ENCODE measurements at regions not wholly inside any gene's neighbourhood (a gene's known extent, or its start where the extent isn't known, plus 50 kb on each side); places are given as distances from the start of the nearest gene placed in this dataset.

- H2AFZ ChIP-seq (ENCODE audit: insufficient read depth, low read depth, low read length, poor library complexity, severe bottlenecking), result no peak overlapping the region
- no peak for TF ChIP-seq CTCF (IDR thresholded peaks at IDR 0.05)
- H4K20me1 ChIP-seq (ENCODE audit: insufficient read depth, low read length), result no peaks in the 10 kb centered on the region
- H3K27me3 Mint-ChIP-seq (ENCODE audit: low read depth in 3 of 3), result peaks cover 0 to 1% (median 0%) of the 10 kb centered on the region in 3 donors
- no peaks in the 10 kb centered on the region for H3K4me1 Mint-ChIP-seq
- H3K9me3 Mint-ChIP-seq, result no peaks in the 10 kb centered on the region
- H3K79me2 ChIP-seq (ENCODE audit: insufficient read depth, low read length), result no peaks in the 10 kb centered on the region
- no peak for DNase-seq
- H3K36me3 ChIP-seq (replicated peaks in 1 of 2; ENCODE audit: control insufficient read depth in 1 of 2, insufficient read depth in 2 of 2, low read length in 2 of 2), result no peaks in the 10 kb centered on the region
- no peak overlapping the region for H3K4me2 ChIP-seq (replicated peaks; ENCODE audit: extremely low read depth, low read length, poor library complexity, severe bottlenecking)
- H3K27me3 ChIP-seq (ENCODE audit: control insufficient read depth in 2 of 2, insufficient read depth in 2 of 2, low read length in 2 of 2), result no peaks in the 10 kb centered on the region
- H3K9ac ChIP-seq (ENCODE audit: insufficient read depth, low read length, poor library complexity, severe bottlenecking), result no peak overlapping the region
- 91% methylated on average over 2 of the region's 2 CpGs for WGBS (ENCODE audit: insufficient coverage)
- H3K36me3 Mint-ChIP-seq, result no peaks in the 10 kb centered on the region
- H3K27ac ChIP-seq (ENCODE audit: low read depth in 1 of 2, low read length in 2 of 2), result no peak overlapping the region
- no peak overlapping the region for H3K4me3 Mint-ChIP-seq
- H3K27ac Mint-ChIP-seq, result no peak overlapping the region
- H3K4me3 ChIP-seq (replicated peaks in 1 of 3; ENCODE audit: low read depth in 2 of 3, low read length in 3 of 3), result no peak overlapping the region
- H3K9me3 ChIP-seq (replicated peaks in 1 of 2; ENCODE audit: control insufficient read depth in 1 of 2, insufficient read depth in 1 of 2, low read length in 2 of 2), result no peaks in the 10 kb centered on the region
- intact Hi-C loops (cut with micrococcal nuclease), result no loop called here
- no peaks in the 10 kb centered on the region for H3K4me1 ChIP-seq (ENCODE audit: control insufficient read depth in 1 of 2, insufficient read depth in 2 of 2, low read length in 2 of 2)
Measured at GRCh38 chr12:84484798-84485197, 427.8 kb downstream of the SLC6A15 start.

- Histone ChIP-seq H3K36me3 (replicated peaks in 1 of 2; ENCODE audit: control insufficient read depth in 1 of 2, insufficient read depth in 2 of 2, low read length in 2 of 2) (no peaks in the 10 kb centered on the region), H3K4me2 (replicated peaks; ENCODE audit: extremely low read depth, low read length, poor library complexity, severe bottlenecking) (no peak overlapping the region), H2AFZ (ENCODE audit: insufficient read depth, low read depth, low read length, poor library complexity, severe bottlenecking) (no peak overlapping the region), H3K9ac (ENCODE audit: insufficient read depth, low read length, poor library complexity, severe bottlenecking) (no peak overlapping the region), H3K27me3 (ENCODE audit: control insufficient read depth in 2 of 2, insufficient read depth in 2 of 2, low read length in 2 of 2) (no peaks in the 10 kb centered on the region), H3K27ac (ENCODE audit: low read depth in 1 of 2, low read length in 2 of 2) (no peak overlapping the region), H3K9me3 (replicated peaks in 1 of 2; ENCODE audit: control insufficient read depth in 1 of 2, insufficient read depth in 1 of 2, low read length in 2 of 2) (no peaks in the 10 kb centered on the region), H3K4me1 (ENCODE audit: control insufficient read depth in 1 of 2, insufficient read depth in 2 of 2, low read length in 2 of 2) (no peaks in the 10 kb centered on the region), H4K20me1 (ENCODE audit: insufficient read depth, low read length) (no peaks in the 10 kb centered on the region), H3K4me3 (replicated peaks in 1 of 3; ENCODE audit: low read depth in 2 of 3, low read length in 3 of 3) (no peak overlapping the region), H3K79me2 (ENCODE audit: insufficient read depth, low read length) (no peaks in the 10 kb centered on the region)
- intact Hi-C loops (cut with micrococcal nuclease), result no loop called here
- Mint-ChIP-seq H3K27ac (no peak overlapping the region), H3K9me3 (peaks cover 0 to 2% (median 0%) of the 10 kb centered on the region in 7 donors), H3K27me3 (ENCODE audit: low read depth in 3 of 3) (peaks cover 0 to 1% (median 0%) of the 10 kb centered on the region in 3 donors), H3K4me3 (no peak overlapping the region), H3K4me1 (no peaks in the 10 kb centered on the region), H3K36me3 (no peaks in the 10 kb centered on the region)
- TF ChIP-seq CTCF (IDR thresholded peaks at IDR 0.05), result no peak
- no CpG with 5 or more reads among the region's 3 CpGs for WGBS (ENCODE audit: insufficient coverage)
- no peak for DNase-seq
Measured at GRCh38 chr12:84480803-84481202, 431.8 kb downstream of the SLC6A15 start.

Measured in CD14-positive monocyte (primary cell).